Uterus (tissue), 2 donors: ENCODE measurements at regions not wholly inside any gene's neighbourhood (a gene's known extent, or its start where the extent isn't known, plus 50 kb on each side); places are given as distances from the start of the nearest gene placed in this dataset.

Experiments
- CTCF ChIP-seq, 4 experiments: fragments of 200-600 bp in 2 of 4; fragments of 450-650 bp in 2 of 4; sonication (generic) in 2 of 4; IDR thresholded peaks; one replicate each; pipeline ENCODE4 v1.5.1; 2016 to 2019; ENCODE audit warnings: antibody characterized with exemption in 4 of 4, mild to moderate bottlenecking in 2 of 4, moderate library complexity in 1 of 4
- POLR2A ChIP-seq, 2 donors: fragments of 450-650 bp; IDR thresholded peaks; one replicate each; pipeline ENCODE4 v1.6.1; 2016; ENCODE audit warnings: antibody characterized with exemption in 2 of 2, mild to moderate bottlenecking in 1 of 2, moderate library complexity in 1 of 2

DNA sequence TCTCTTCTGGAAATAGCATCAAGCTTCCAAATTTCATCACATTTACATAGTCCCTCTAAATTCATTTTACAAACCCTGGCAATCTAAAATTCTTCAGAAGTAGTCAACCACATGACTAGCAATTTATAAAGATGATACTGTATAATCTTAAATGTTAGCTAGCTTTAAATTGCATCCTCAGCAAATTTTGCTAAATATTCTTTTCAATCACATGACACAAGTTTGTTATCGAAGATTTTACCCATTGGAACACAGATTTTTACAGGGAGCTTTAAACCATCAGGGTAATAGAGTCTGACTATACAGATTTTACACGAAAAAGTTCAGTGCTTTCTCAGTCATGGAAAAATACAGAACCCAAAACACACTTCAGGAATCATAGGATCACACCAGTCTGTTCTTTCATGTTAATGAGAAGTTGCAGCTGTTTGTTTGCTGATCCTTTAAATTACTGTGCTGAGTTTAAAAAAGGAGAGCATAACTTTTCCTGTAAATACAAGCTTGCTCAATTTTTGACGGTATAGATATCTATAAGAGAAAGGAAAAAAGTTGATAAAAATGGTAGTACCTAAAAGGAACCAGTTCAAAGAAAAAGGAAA is 445.8 kb upstream of the ADGRB3 start:
- TF ChIP-seq CTCF (IDR thresholded peaks at IDR 0.05) = no peak
- no peak for TF ChIP-seq POLR2A (IDR thresholded peaks at IDR 0.05)
